ENCODE measurements at regions not wholly inside any gene's neighbourhood (a gene's known extent, or its start where the extent isn't known, plus 50 kb on each side); places are given as distances from the start of the nearest gene placed in this dataset.

DNA sequence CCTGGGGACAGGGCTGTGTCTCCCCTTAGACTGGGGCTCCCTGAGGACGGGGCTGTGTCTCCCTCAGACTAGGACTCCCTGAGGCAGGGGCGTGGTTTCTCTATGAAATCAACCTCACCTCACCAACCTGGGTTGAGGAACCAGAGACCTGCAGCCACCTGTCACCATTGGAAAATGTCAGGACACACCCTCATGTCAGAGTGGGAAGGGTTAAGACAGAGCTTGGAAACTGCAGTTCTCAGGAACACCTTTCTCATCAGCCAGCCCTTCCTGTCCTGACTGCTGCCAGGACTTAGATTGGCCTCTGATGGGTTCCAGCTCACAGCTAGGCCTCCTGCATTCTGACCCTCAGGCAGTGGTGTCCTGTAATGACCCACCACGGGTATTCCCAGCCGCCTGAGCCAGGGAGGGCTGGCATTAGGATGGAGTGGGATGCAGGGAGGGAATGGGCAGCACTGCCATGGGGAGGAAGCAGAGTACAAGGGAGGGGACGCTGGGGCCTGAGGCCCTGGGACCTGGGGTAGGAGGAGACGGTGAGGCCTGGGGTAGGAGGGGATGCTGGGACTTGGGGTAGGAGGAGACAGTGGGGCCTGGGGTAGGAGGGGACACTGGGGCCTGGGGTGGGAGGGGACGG lies 76.3 kb downstream of the MRPL14 start:
- no peak for DNase-seq (ENCODE audit: low spot score)

GRCh38 chr6:44049989-44050871 lies 77.0 kb downstream of the MRPL14 start:
- peak; percentile 76 for DNase-seq (ENCODE audit: low spot score)

- DNase-seq (ENCODE audit: low spot score): peak; percentile 83
Measured at GRCh38 chr6:44049163-44049988, 77.9 kb downstream of the MRPL14 start.

DNA sequence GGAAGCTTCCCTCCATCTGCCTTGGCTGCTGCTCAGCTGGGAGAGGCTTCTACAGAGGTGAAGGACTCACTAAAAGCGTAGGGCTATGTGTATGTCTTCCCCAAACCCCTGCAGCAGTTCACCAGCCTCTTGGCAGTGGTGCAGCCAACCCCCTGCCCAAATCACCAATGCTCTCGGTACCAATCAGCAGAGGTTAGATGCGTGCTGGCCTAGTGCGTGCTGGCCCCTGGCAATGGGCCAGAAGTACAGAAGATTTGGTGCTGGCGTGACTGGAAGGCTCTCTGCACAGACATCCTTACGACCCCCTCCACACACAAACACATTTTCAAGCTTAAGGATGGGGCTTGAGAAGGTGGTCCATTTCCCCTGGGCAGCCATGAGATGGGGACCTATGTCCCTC lies 79.0 kb downstream of the MRPL14 start:
- DNase-seq (ENCODE audit: low spot score): no peak

GRCh38 chr6:44047801-44048200 lies 79.5 kb downstream of the MRPL14 start:
- no peak for DNase-seq (ENCODE audit: low spot score)

- DNase-seq (ENCODE audit: low spot score): no peak
Measured at GRCh38 chr6:44047179-44047546, 80.1 kb downstream of the MRPL14 start.

- DNase-seq (ENCODE audit: low spot score): no peak
Measured at GRCh38 chr6:44046516-44047178, 80.6 kb downstream of the MRPL14 start.

DNA sequence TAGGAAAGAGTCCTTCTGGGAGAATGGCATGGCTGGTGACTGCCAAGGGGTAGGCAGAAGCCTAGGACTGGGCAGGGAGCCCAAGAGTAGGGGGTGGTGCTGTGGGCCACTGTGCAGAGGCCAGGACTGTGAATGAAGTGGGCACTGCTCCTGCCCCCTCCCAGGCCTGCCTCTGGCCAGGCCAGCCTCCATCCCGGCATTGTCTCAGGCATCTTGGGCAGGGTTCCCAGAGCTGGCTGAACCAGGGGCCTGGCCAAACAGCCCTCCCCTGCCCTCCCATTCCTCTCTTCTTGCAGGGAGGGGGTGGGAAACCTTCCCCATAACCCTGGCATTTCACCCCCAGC lies 81.6 kb downstream of the MRPL14 start:
- no peak for DNase-seq (ENCODE audit: low spot score)

- DNase-seq (ENCODE audit: low spot score): no peak
Measured at GRCh38 chr6:44044940-44045671, 82.1 kb downstream of the MRPL14 start.

GRCh38 chr6:44044154-44044539 lies 83.1 kb downstream of the MRPL14 start:
- no peak for DNase-seq (ENCODE audit: low spot score)

- DNase-seq (ENCODE audit: low spot score): no peak
Measured at GRCh38 chr6:44043479-44044153, 83.6 kb downstream of the MRPL14 start.

DNA sequence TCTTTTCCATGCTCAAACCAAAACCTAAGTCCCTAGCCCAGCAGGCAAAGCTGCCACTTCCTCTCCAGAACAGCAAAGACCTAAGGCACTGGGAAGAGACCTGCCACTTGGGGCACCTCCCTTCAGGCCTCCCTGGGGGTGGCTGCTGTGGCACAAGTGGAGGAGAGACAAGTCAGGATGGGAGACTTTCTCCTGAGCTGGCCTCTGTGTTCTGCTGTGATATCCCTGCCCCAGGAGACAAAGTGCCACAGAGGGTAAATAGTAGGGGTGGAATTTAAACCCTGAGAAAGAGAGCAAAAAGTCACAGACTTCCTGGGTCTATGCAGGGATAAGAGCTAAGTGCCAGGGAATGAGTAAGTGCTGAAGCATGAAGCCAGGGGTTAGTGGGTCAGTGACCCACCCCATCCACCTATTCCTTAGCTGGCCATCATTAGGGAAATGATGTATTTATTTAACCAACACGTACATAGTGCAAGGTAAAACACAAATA lies 84.2 kb downstream of the MRPL14 start:
- peak; percentile 86 for DNase-seq (ENCODE audit: low spot score)

- no peak for DNase-seq (ENCODE audit: low spot score)
Measured at GRCh38 chr6:44042261-44042988, 84.8 kb downstream of the MRPL14 start.

DNA sequence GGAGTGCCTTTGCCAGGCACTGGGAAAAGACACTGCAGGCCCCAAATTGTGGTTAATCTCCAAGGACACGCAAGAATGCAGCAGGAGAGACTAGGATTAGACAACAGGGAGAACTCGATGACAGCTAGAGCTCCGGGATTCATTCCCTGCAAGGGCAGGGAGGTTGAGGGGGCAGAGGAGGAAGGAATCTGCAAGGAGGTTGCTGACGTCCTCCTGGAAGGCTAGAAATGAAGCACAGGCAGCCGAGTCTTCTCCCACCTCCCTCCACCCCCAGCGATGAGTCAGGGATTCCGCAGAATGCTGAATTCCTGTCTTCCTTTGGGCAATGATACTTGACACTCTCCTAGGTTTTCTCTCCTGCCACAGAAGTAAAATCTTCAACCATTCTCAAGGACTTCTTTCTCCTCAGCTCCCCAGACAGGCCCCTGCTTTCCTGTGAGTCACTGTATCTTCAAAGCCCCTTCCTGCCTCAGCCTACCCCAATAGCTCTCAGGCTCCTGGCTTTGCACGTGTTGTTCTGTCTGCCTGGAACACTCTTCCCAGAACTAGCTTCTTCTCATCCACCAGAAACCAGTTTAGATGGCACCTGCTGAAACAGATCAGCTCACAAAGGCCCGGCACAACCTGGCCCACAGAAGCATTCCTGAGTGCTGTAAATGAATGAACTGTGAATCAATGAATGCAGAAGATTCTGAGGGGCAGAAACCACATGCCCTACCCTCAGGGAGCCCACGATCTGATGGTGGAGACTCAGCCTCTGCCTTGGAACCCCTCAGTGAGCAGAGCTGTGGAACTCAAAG lies 85.6 kb downstream of the MRPL14 start:
- peak; percentile 96 for DNase-seq (ENCODE audit: low spot score)

GRCh38 chr6:44040786-44041185 lies 86.5 kb downstream of the MRPL14 start:
- no peak for DNase-seq (ENCODE audit: low spot score)

DNA sequence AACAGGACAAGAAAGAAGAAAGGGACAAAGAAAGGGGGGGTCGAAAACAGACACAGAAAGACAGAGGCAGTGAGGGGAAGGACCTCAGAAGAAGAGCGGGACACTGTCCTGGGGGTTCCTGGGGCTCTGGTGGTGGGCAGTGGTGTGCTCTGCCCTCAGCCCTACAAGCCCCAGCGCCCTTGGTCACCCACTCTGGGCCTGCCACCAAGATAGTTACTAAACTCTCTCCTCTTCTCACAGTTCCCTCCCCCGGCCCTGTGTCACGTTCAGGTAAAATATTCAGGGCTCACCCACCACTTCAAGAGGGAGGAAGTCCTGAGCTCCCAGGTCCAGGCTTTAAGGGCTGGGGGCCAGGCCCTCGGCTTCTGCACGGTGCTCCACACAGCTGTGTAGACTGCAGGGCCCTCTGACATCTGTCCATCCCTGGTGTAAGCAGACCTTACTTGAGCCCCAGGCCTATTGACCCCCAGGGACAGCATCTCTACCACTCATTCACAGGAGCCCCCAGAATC lies 87.4 kb downstream of the MRPL14 start:
- no peak for DNase-seq (ENCODE audit: low spot score)

DNA sequence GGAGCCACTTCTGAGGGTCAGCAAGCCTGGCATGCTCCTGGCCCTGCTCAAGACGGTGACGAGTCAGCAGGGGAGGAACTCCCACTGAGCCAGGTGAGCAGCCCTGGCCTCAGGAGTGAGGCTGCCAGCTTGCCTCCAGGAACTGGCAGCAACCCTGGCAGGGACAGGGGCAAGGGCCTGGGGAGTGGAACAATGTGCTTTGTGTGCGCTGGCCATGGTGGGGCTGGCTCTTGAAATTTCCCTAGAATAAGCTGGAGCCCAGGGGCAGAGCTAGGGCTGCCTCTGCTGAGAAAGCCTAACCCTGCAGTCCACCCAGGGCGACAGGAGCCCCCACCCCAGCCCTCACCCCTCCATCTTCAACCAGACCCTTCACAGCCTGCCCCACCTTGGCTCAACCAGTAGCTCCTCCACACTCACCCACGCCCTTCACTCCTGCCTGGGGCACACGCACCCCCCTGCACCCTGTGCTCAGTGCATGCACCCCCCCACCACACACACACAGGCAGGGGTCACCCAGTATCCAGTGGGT lies 88.0 kb downstream of the MRPL14 start:
- DNase-seq (ENCODE audit: low spot score): no peak

DNA sequence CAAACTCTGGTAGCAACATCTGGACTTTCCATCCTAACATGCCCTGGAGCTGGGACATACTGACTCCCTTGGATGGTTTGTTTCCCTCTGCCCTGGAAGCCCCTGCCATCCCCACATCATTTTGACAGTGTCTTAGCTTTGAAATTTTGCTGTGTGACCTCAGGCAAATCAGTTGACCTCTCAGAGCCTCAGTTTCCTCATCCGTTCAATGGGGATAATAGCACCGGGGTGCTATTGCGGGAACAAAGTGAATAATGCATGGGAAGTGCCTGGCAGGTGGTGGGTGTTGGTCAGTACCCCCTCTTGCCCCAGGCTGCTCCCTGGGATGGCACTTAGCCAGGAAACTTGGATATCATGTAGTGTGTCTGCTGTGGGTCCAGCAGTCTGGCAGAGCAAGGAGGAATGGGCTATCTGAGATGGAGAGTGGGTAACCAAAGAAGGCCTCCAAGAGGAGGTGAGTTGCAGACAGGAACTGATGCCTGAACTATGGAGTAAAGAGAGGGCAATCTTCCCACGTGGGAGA lies 88.6 kb downstream of the MRPL14 start:
- no peak for DNase-seq (ENCODE audit: low spot score)
